GM23248 (cell line): ENCODE measurements at regions not wholly inside any gene's neighbourhood (a gene's known extent, or its start where the extent isn't known, plus 50 kb on each side); places are given as distances from the start of the nearest gene placed in this dataset.

Experiments used
- DNase-seq: peaks from one replicate; pipeline ENCODE4 v3.0.0-alpha.2; 2015
- H2AFZ ChIP-seq: fragments of 200-600 bp; sonication (generic); 2 replicates; pipeline ENCODE4 v1.6.1; 2016; ENCODE audit warnings: antibody characterized with exemption
- H3F3A ChIP-seq: fragments of 200-600 bp; sonication (generic); 2 replicates; pipeline ENCODE4 v1.6.1; 2016; ENCODE audit warnings: mild to moderate bottlenecking, antibody characterized with exemption, mixed run types; ENCODE audit not compliant: insufficient read depth
- H3K27ac ChIP-seq: fragments of 200-600 bp; sonication (generic); 2 replicates; pipeline ENCODE4 v1.5.1; 2016; ENCODE audit warnings: mild to moderate bottlenecking
- H3K27me3 ChIP-seq: fragments of 200-600 bp; sonication (generic); replicated peaks from 2 replicates; pipeline ENCODE4 v1.6.1; 2016; ENCODE audit warnings: mild to moderate bottlenecking; ENCODE audit not compliant: insufficient read depth
- H3K36me3 ChIP-seq: fragments of 200-600 bp; sonication (generic); 2 replicates; pipeline ENCODE4 v1.6.1; 2016; ENCODE audit warnings: low read depth, mild to moderate bottlenecking
- H3K4me1 ChIP-seq: fragments of 200-600 bp; sonication (generic); 2 replicates; pipeline ENCODE4 v1.6.1; 2016; ENCODE audit warnings: mild to moderate bottlenecking; ENCODE audit not compliant: insufficient read depth
- H3K4me2 ChIP-seq: fragments of 200-600 bp; sonication (generic); one replicate; pipeline ENCODE4 v1.6.1; 2016; ENCODE audit warnings: mild to moderate bottlenecking; ENCODE audit not compliant: unreplicated experiment
- H3K4me3 ChIP-seq: fragments of 200-600 bp; sonication (generic); 2 replicates; pipeline ENCODE4 v1.5.1; 2016; ENCODE audit warnings: mild to moderate bottlenecking
- H3K79me2 ChIP-seq: fragments of 200-600 bp; sonication (generic); 2 replicates; pipeline ENCODE4 v1.6.1; 2016; ENCODE audit warnings: mild to moderate bottlenecking; ENCODE audit not compliant: insufficient read depth
- H3K9ac ChIP-seq: fragments of 200-600 bp; sonication (generic); 2 replicates; pipeline ENCODE4 v1.6.1; 2016; ENCODE audit warnings: mild to moderate bottlenecking
- H3K9me2 ChIP-seq: fragments of 200-600 bp; sonication (generic); 2 replicates; pipeline ENCODE4 v1.6.1; 2016; ENCODE audit warnings: mixed run types, mild to moderate bottlenecking, moderate library complexity; ENCODE audit not compliant: insufficient read depth
- H3K9me3 ChIP-seq: fragments of 200-600 bp; sonication (generic); one replicate; pipeline ENCODE4 v1.6.1; 2017; ENCODE audit warnings: low read depth
- H4K20me1 ChIP-seq: fragments of 200-600 bp; sonication (generic); 2 replicates; pipeline ENCODE4 v1.6.0; 2016; ENCODE audit not compliant: insufficient read depth
- EZH2 ChIP-seq: fragments of 200-600 bp; sonication (generic); IDR thresholded peaks from 2 replicates; pipeline ENCODE4 v1.6.1; 2018; ENCODE audit warnings: antibody characterized with exemption, mild to moderate bottlenecking; ENCODE audit not compliant: insufficient read depth, poor library complexity, severe bottlenecking
- EZH2phosphoT487 ChIP-seq: fragments of 200-600 bp; sonication (generic); IDR thresholded peaks from 2 replicates; pipeline ENCODE4 v1.6.1; 2018; ENCODE audit warnings: antibody characterized with exemption, moderate library complexity, mild to moderate bottlenecking, low read depth; ENCODE audit not compliant: insufficient read depth
- WGBS, 2 experiments: methylation state at CpG; one replicate each; pipeline ENCODE4 v1.1.6; 2015 to 2017; ENCODE audit warnings: low lambda C conversion rate in 2 of 2, low coverage in 1 of 2; ENCODE audit errors: missing lambda C conversion rate in 2 of 2; 5-methylcytosine and 5-hydroxymethylcytosine counted together
- in situ Hi-C: fragments of 300-500 bp; cut with MboI; formaldehyde crosslinking; loops from 2 replicates; pipeline ENCODE4 v1.15.0; 2020

DNA sequence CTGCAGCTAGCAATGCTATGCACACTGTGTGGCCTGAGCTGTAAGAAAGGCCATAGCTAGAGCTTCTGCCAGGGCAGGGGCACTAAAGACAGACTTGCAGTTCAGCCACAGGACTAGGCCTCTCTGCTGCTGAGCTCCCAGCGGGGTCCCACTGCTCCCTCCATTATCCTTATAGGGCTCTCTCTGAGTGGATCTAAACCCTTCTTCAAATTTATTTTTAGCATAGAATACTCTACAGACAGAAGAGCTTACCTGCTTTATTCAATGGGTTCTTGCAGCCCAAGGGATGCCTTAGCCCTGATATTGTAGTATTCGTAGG is 100.9 kb upstream of the MLN start:
- no peak for TF ChIP-seq EZH2phosphoT487
- TF ChIP-seq EZH2, result no peak
- H3K36me3 ChIP-seq, result no peaks in the 10 kb centered on the region
- no peaks in the 10 kb centered on the region for H3K79me2 ChIP-seq
- H3K4me3 ChIP-seq, result no peak overlapping the region
- 93 to 96% methylated on average over 2 of the region's 2 CpGs for WGBS, 2 experiments
- no peak overlapping the region for H2AFZ ChIP-seq
- peaks cover 16% of the 10 kb centered on the region for H3K27me3 ChIP-seq
- no peaks in the 10 kb centered on the region for H4K20me1 ChIP-seq
- no peak overlapping the region for H3K4me2 ChIP-seq
- in situ Hi-C loops, result no loop called here
- H3K27ac ChIP-seq, result no peak overlapping the region
- H3K9ac ChIP-seq, result no peak overlapping the region
- no peaks in the 10 kb centered on the region for H3K4me1 ChIP-seq
- H3K9me3 ChIP-seq, result no peaks in the 10 kb centered on the region
- no peaks in the 10 kb centered on the region for H3K9me2 ChIP-seq
- DNase-seq, result no peak
- no peaks in the 10 kb centered on the region for H3F3A ChIP-seq

DNA sequence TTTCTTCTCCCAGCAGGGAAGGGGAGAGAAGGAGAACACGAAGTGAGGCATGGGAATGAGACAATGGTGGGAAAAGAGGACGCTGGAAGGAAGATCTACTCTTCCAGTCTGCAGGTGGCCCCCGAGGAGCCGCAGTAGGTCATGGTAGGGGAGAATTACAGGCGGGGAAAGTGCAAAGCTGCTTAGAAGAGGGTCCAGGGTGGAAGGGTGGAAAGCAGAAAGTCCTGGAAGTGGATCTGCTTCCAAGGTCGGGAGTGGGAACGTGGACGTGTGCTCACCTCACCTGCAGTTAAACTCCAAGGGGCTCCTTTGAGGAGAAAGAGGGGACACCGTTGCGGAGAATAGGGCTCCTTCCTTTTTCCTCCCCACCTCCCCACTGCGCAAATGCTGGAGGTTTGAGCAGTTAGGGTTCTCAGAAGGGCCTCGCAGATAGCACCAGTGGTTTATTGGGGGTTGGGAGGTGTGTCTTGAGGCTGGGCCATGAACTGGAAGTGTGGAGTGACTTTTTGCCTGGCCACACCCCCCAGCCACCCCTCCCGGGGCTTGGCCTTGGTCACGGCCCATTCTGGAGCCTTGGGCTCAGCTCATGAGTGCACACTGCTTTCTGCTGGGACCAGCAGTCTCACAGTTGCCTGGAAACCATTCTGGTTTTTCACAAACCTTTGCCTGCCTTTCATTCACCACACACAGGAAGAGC is 100.4 kb upstream of the MLN start:
- Histone ChIP-seq H3K9ac (no peak overlapping the region), H3K27me3 (peaks cover 16% of the 10 kb centered on the region), H3K4me3 (no peak overlapping the region), H3K27ac (no peak overlapping the region), H3K36me3 (no peaks in the 10 kb centered on the region), H3K9me3 (no peaks in the 10 kb centered on the region), H3F3A (no peaks in the 10 kb centered on the region), H4K20me1 (no peaks in the 10 kb centered on the region), H3K79me2 (no peaks in the 10 kb centered on the region), H2AFZ (no peak overlapping the region), H3K9me2 (no peaks in the 10 kb centered on the region), H3K4me1 (no peaks in the 10 kb centered on the region), H3K4me2 (no peak overlapping the region)
- no peak for DNase-seq
- no peak for TF ChIP-seq EZH2phosphoT487
- in situ Hi-C loops, result no loop called here
- WGBS, 2 experiments, result 55 to 66% methylated on average over 14 of the region's 14 CpGs

DNA sequence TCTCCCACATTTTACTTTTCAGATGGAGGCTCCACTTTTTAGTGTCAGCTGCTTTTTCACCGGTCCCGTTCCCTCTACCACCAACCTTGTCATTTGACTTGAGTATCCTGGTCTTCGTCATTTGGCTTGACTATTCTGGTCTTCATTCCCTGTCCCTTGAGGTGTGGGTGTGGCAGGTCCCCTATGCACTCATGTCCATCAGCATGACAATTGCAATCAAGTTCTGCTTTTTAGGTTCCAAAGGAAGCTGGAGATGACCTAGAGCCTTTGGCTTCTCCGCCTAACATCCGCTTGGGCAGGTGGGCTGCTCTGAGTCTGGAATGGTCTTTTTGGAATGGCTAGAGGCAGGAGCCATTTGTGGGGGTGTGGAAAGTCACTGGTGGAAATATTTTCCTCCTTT is 99.8 kb upstream of the MLN start:
- 79 to 84% methylated on average over 5 of the region's 5 CpGs for WGBS, 2 experiments
- H3K9me2 ChIP-seq, result no peaks in the 10 kb centered on the region
- H3K79me2 ChIP-seq, result no peaks in the 10 kb centered on the region
- no peak for DNase-seq
- H3K27me3 ChIP-seq, result peaks cover 16% of the 10 kb centered on the region
- H3K4me1 ChIP-seq, result no peaks in the 10 kb centered on the region
- H3K36me3 ChIP-seq, result no peaks in the 10 kb centered on the region
- no peak overlapping the region for H2AFZ ChIP-seq
- TF ChIP-seq EZH2phosphoT487, result no peak
- TF ChIP-seq EZH2, result no peak
- in situ Hi-C loops, result no loop called here
- no peaks in the 10 kb centered on the region for H4K20me1 ChIP-seq
- no peaks in the 10 kb centered on the region for H3F3A ChIP-seq
- H3K4me2 ChIP-seq, result no peak overlapping the region
- no peak overlapping the region for H3K27ac ChIP-seq
- no peak overlapping the region for H3K4me3 ChIP-seq
- H3K9me3 ChIP-seq, result no peaks in the 10 kb centered on the region
- H3K9ac ChIP-seq, result no peak overlapping the region

DNA sequence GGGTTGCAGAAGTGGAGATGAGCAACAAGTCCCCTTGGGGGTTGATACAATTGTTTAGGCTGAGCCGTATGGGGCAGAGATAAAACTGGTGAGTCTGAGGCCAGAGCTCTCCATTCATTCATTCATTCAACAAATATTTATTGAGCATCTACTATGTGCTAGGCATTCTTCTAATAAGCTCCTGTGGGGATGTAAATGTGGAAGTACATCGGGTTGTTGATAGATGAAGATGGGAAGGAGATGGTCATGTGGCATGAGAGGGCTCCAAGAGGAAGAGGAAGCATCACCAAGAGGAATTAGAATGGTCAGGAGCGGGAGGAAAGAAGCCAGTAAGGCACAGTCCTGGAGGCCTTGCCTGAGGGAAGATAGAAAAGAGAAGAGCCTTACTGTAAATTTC is 98.7 kb upstream of the MLN start:
- Histone ChIP-seq H3K4me3 (no peak overlapping the region), H3K79me2 (no peaks in the 10 kb centered on the region), H3K9me2 (no peaks in the 10 kb centered on the region), H3K9ac (no peak overlapping the region), H3K27me3 (peaks cover 16% of the 10 kb centered on the region), H3K4me1 (no peaks in the 10 kb centered on the region), H3K36me3 (no peaks in the 10 kb centered on the region), H3K4me2 (no peak overlapping the region), H4K20me1 (no peaks in the 10 kb centered on the region), H3F3A (no peaks in the 10 kb centered on the region), H3K27ac (no peak overlapping the region), H2AFZ (no peak overlapping the region), H3K9me3 (no peaks in the 10 kb centered on the region)
- no peak for TF ChIP-seq EZH2phosphoT487
- TF ChIP-seq EZH2, result no peak
- 65 to 70% methylated on average over 3 of the region's 3 CpGs for WGBS, 2 experiments
- in situ Hi-C loops, result no loop called here
- DNase-seq, result no peak
